ENCODE measurements at regions not wholly inside any gene's neighbourhood (a gene's known extent, or its start where the extent isn't known, plus 50 kb on each side); places are given as distances from the start of the nearest gene placed in this dataset.

- H2AFZ ChIP-seq (ENCODE audit: low read depth, low read length), result no peak overlapping the region
- Mint-ChIP-seq H3K36me3 (ENCODE audit: low read depth, unreplicated experiment) (no peaks in the 10 kb centered on the region), H3K4me3 (ENCODE audit: unreplicated experiment) (no peak overlapping the region), H3K9me3 (ENCODE audit: unreplicated experiment) (peaks cover 2% of the 10 kb centered on the region), H3K4me1 (ENCODE audit: low read depth, unreplicated experiment) (no peaks in the 10 kb centered on the region), H3K27me3 (ENCODE audit: low read depth, unreplicated experiment) (peaks cover 21% of the 10 kb centered on the region), H3K27ac (ENCODE audit: unreplicated experiment) (no peak overlapping the region)
- H3K27ac ChIP-seq (ENCODE audit: low read depth, low read length), result no peak overlapping the region
- peaks cover 3% of the 10 kb centered on the region for H3K27me3 ChIP-seq (ENCODE audit: insufficient read depth, low read length)
- H3K4me2 ChIP-seq (ENCODE audit: low read length), result no peak overlapping the region
- H3K9ac ChIP-seq (ENCODE audit: low read length), result no peak overlapping the region
- DNase-seq (ENCODE audit: low read depth) (no peak), FAIRE-seq (no peak)
- no peaks in the 10 kb centered on the region for H3K79me2 ChIP-seq (ENCODE audit: insufficient read depth, low read length)
- H3K36me3 ChIP-seq (ENCODE audit: insufficient read depth, low read length), result no peaks in the 10 kb centered on the region
- H3K4me1 ChIP-seq (ENCODE audit: insufficient read depth, low read length), result no peaks in the 10 kb centered on the region
- no peak overlapping the region for H3K4me3 ChIP-seq (ENCODE audit: insufficient read depth, low read depth, low read length)
- H3K9me3 ChIP-seq (ENCODE audit: insufficient read depth, low read depth, low read length), result no peaks in the 10 kb centered on the region
- no peaks in the 10 kb centered on the region for H4K20me1 ChIP-seq (ENCODE audit: insufficient read depth, low read length)
- TF ChIP-seq EZH2 (IDR thresholded peaks at IDR 0.05; ENCODE audit: insufficient read depth, low read length), result no peak
- TF ChIP-seq, protein P1, sequence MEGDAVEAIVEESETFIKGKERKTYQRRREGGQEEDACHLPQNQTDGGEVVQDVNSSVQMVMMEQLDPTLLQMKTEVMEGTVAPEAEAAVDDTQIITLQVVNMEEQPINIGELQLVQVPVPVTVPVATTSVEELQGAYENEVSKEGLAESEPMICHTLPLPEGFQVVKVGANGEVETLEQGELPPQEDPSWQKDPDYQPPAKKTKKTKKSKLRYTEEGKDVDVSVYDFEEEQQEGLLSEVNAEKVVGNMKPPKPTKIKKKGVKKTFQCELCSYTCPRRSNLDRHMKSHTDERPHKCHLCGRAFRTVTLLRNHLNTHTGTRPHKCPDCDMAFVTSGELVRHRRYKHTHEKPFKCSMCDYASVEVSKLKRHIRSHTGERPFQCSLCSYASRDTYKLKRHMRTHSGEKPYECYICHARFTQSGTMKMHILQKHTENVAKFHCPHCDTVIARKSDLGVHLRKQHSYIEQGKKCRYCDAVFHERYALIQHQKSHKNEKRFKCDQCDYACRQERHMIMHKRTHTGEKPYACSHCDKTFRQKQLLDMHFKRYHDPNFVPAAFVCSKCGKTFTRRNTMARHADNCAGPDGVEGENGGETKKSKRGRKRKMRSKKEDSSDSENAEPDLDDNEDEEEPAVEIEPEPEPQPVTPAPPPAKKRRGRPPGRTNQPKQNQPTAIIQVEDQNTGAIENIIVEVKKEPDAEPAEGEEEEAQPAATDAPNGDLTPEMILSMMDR (IDR thresholded peaks at IDR 0.05; ENCODE audit: insufficient read depth, low read depth, low read length), result no peak
Measured at GRCh38 chr2:204207866-204208265, 271.3 kb downstream of the ICOS start.

DNA sequence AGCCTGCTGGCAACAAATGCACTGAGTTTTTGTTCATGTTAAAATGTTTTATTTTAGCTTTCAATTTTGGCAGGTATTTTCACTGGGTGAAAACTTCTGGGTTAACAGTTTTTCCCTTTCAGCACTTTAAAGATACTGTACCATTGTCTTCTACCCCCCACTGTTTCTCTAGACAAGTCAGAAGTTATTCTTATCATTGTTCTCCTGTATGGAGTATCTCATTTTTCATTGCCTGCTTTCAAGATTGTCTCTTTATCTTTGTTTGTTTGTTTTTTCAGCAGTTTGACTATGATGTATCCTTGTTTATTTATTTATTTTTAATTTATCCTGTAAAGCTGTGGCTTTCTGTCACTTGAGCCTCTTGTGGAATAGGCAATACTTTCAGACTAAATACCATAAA, 277.0 kb downstream of the ICOS start:
- no peaks in the 10 kb centered on the region for H3K4me1 ChIP-seq (ENCODE audit: insufficient read depth, low read length)
- no peaks in the 10 kb centered on the region for H3K36me3 ChIP-seq (ENCODE audit: insufficient read depth, low read length)
- no peaks in the 10 kb centered on the region for H4K20me1 ChIP-seq (ENCODE audit: insufficient read depth, low read length)
- no peaks in the 10 kb centered on the region for H3K4me1 Mint-ChIP-seq (ENCODE audit: low read depth, unreplicated experiment)
- H3K4me2 ChIP-seq (ENCODE audit: low read length), result no peak overlapping the region
- no peaks in the 10 kb centered on the region for H3K79me2 ChIP-seq (ENCODE audit: insufficient read depth, low read length)
- H3K27ac ChIP-seq (ENCODE audit: low read depth, low read length), result no peak overlapping the region
- H3K27me3 Mint-ChIP-seq (ENCODE audit: low read depth, unreplicated experiment), result no peaks in the 10 kb centered on the region
- TF ChIP-seq, protein P1 (IDR thresholded peaks at IDR 0.05; ENCODE audit: insufficient read depth, low read depth, low read length), result no peak
- TF ChIP-seq EZH2 (IDR thresholded peaks at IDR 0.05; ENCODE audit: insufficient read depth, low read length), result no peak
- H3K9me3 ChIP-seq (ENCODE audit: insufficient read depth, low read depth, low read length), result no peaks in the 10 kb centered on the region
- no peaks in the 10 kb centered on the region for H3K27me3 ChIP-seq (ENCODE audit: insufficient read depth, low read length)
- no peak overlapping the region for H3K27ac Mint-ChIP-seq (ENCODE audit: unreplicated experiment)
- no peaks in the 10 kb centered on the region for H3K36me3 Mint-ChIP-seq (ENCODE audit: low read depth, unreplicated experiment)
- no peaks in the 10 kb centered on the region for H3K9me3 Mint-ChIP-seq (ENCODE audit: unreplicated experiment)
- no peak overlapping the region for H3K4me3 Mint-ChIP-seq (ENCODE audit: unreplicated experiment)
- H3K4me3 ChIP-seq (ENCODE audit: insufficient read depth, low read depth, low read length), result no peak overlapping the region
- H3K9ac ChIP-seq (ENCODE audit: low read length), result no peak overlapping the region
- H2AFZ ChIP-seq (ENCODE audit: low read depth, low read length), result no peak overlapping the region
- FAIRE-seq (no peak), DNase-seq (ENCODE audit: low read depth) (no peak)

DNA sequence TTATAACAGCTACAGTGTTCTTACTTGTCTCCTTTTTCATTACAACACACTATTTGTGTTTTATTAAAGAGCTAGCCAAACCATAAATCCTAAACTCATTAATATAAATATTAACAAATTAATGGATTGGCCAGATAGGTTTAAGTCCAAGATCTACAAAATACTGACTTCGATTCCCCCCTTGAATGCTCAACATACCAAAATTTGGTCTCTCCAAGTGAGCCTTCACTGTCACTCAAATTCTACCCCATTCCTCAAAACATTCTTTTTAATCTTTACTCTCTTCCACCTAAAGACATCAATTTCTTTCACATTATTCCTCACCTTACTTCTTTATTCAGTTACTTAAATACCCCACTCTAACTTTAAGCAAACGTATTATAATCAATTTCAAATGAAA, 281.5 kb downstream of the ICOS start:
- H3K27ac Mint-ChIP-seq (ENCODE audit: unreplicated experiment), result no peak overlapping the region
- H3K27ac ChIP-seq (ENCODE audit: low read depth, low read length), result no peak overlapping the region
- TF ChIP-seq, protein P1 (IDR thresholded peaks at IDR 0.05; ENCODE audit: insufficient read depth, low read depth, low read length), result no peak
- no peak for TF ChIP-seq EZH2 (IDR thresholded peaks at IDR 0.05; ENCODE audit: insufficient read depth, low read length)
- H3K4me3 ChIP-seq (ENCODE audit: insufficient read depth, low read depth, low read length), result no peak overlapping the region
- no peaks in the 10 kb centered on the region for H3K79me2 ChIP-seq (ENCODE audit: insufficient read depth, low read length)
- no peak overlapping the region for H3K4me2 ChIP-seq (ENCODE audit: low read length)
- no peaks in the 10 kb centered on the region for H3K9me3 ChIP-seq (ENCODE audit: insufficient read depth, low read depth, low read length)
- FAIRE-seq (no peak), DNase-seq (ENCODE audit: low read depth) (no peak)
- H3K4me1 Mint-ChIP-seq (ENCODE audit: low read depth, unreplicated experiment), result no peaks in the 10 kb centered on the region
- H3K4me1 ChIP-seq (ENCODE audit: insufficient read depth, low read length), result no peaks in the 10 kb centered on the region
- H4K20me1 ChIP-seq (ENCODE audit: insufficient read depth, low read length), result no peaks in the 10 kb centered on the region
- H3K36me3 Mint-ChIP-seq (ENCODE audit: low read depth, unreplicated experiment), result no peaks in the 10 kb centered on the region
- no peak overlapping the region for H3K4me3 Mint-ChIP-seq (ENCODE audit: unreplicated experiment)
- H3K36me3 ChIP-seq (ENCODE audit: insufficient read depth, low read length), result no peaks in the 10 kb centered on the region
- H2AFZ ChIP-seq (ENCODE audit: low read depth, low read length), result no peak overlapping the region
- H3K9me3 Mint-ChIP-seq (ENCODE audit: unreplicated experiment), result no peaks in the 10 kb centered on the region
- H3K27me3 Mint-ChIP-seq (ENCODE audit: low read depth, unreplicated experiment), result peaks cover 5% of the 10 kb centered on the region
- no peaks in the 10 kb centered on the region for H3K27me3 ChIP-seq (ENCODE audit: insufficient read depth, low read length)
- no peak overlapping the region for H3K9ac ChIP-seq (ENCODE audit: low read length)
